Activated T-helper 9 cell treated with anti-CD3 and anti-CD28 coated beads, Interleukin-2, amount 50 U/mL, for 16 hours (primary cell): ENCODE measurements at regions not wholly inside any gene's neighbourhood (a gene's known extent, or its start where the extent isn't known, plus 50 kb on each side); places are given as distances from the start of the nearest gene placed in this dataset.
"Not testable (repeated sequence)": the region's sequence is repeated elsewhere in the genome, so short reads cannot be mapped to it uniquely, and the experiment has no call there.

Experiments
- DNase-seq: peaks from one replicate; pipeline ENCODE4 v3.0.0-alpha.2; 2020; ENCODE audit warnings: low read depth

DNA sequence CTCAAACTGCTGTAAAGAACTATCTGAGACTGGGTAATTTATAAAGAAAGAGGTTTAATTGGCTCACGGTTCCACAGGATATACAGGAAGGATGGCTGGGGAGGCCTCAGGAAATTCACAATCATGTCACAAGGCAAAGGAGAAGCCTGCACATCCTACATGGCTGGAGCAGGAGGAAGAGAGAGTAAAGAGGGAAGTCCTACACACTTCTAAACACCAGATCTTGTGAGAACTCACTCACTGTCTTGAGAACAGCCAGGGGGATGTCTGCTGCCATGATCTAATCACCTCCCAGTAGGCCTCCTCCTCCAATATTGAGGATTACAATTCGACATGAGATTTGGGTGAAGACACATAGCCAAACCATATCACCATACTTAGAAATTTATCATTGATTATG, 1307.0 kb upstream of the GJE1 start:
- DNase-seq: no peak

DNA sequence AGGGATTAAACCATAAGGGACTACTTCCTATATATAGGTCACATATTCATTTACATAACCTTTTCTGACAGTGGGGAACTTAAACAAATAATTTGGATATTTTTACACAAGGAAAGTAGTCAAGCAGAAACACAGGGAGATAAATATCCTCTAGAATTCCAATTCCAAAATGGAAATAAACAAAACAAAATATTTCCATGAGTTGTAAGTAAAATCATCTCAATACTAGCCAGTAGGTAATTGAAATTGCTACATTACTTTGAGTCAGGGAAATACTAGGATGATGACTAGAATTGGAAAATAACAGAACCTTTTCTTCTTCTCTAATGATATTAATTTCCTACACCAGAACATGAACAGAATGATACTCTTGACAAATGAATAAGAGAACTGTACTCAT, 1308.1 kb upstream of the GJE1 start:
- DNase-seq: no peak

DNA sequence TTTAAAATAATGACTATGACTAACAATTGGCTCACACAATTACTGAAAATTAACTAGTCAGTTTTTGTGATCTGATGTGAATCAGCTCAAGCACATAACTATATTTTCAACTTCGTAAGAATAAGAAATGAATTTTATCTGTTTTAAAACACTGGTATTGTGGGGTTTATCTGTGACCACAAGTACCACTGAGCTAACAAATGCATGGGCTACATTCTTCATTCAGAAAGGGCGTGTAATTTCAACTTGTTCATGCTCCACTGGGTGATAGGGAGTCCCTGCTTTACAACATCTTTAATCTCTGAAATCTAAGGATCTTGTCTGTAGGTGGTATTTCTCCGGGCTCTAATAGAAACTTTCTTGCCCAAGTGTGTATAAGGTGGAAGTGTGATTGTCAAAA, 1311.5 kb upstream of the GJE1 start:
- DNase-seq: no peak

DNA sequence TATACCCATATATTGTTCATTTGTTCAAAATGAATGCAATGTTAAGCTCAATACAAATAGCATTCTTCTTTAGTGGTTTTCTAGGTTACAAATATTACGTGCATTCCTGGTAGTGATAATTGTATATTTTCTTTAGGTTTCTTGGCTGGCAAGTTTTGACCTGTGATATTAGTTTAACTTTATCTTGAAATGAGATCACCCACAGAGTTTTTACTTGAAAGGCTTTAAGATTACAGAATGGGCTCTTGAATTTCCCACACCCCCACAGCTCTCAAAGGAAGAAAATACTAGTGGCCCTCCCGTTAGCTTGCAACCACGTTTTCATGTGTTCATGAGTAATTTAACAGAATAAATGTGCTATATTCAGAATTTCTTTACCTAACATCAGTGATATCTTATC, 1315.5 kb upstream of the GJE1 start:
- DNase-seq: no peak

DNA sequence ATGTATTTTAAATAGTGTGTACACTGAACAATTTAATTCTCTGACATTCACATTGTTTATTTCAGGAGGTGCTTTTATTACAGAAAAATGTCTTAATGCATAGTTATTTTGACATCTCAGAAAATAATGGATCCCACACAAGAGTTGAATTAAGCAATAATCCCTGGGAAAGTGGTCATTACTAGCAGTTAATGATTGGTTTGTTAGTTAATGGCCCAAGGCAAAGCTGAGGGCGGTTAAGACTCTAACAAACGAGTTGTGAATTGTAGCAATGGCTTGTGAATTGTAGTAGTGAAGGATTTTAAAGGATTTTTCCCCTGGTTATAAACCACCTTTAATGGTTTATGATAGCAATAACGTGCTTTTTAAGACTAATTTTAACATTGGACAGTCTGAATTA, 1316.0 kb upstream of the GJE1 start:
- no peak for DNase-seq

DNA sequence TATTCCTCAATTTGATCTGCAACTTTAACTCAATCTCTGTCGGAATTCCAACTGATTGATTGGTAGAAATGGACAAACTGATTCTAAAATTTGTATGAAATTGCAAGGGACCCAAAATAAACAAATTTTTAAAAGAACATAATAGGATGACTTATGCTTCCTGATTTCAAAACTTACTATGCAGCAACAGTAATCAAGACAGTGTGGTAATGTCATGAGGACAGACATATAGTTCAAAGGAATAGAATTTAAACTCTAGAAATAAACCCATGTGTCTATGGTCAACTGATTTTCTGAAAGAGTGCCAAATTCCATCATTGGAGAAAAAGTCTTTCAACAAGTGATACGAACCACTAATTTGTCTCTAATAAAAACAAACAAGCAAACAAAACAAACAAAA, 1320.1 kb upstream of the GJE1 start:
- no peak for DNase-seq

DNA sequence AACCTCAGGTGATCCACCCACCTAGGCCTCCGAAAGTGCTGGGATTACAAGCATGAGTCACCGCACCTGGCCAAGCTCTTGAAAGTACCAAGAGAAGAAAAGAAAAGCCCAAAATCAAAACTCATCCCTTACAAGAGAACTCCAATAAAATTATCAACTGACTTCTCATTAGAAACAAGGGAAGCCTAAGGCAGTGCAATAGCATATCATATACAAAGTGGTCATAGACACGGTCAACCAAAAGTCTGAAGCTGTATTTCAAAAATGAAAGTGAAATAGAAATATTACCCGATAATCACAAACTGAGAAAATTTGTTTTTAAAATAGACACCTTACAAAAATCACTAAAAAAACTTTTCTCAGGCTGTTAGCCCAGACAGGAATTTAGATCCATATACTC, 1321.1 kb upstream of the GJE1 start:
- DNase-seq: no peak

DNA sequence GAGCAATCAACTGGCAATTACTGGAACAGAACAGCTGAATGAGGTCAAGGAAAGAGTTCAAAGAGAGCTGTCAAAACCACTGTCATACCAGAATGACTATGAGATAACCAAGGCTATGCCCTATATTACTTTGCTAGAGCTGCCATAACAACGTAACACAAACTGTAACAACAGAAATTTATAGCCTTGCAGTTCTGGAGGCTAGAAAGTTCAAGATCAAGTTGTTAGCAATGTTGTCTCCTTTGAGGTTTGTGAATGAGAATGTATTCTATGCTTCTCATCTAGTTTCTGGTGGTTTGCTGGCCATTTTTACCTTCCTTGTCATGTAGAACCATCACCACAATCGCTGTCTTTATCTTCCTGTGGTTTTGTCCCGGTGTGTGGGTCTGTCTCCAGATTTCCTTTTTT, 1323.0 kb upstream of the GJE1 start:
- DNase-seq: no peak

DNA sequence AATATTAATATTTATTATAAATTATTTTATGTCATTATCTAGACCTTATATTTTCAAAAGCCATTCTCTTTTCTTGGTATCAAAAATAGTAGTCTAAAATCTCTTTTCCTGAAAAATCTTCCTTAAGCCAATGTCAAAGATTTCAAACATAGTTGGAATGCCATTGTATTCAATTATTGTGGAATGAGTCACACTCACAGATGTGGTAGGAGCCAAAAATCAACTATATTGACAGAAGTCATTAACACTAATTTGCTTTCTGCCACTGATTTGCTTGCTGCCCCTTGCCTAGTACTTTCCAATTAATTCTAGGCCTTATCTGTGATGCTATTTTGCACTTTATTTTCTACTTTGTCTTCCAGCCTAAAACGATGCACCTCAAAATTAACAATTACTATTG, 1326.3 kb upstream of the GJE1 start:
- no peak for DNase-seq

DNA sequence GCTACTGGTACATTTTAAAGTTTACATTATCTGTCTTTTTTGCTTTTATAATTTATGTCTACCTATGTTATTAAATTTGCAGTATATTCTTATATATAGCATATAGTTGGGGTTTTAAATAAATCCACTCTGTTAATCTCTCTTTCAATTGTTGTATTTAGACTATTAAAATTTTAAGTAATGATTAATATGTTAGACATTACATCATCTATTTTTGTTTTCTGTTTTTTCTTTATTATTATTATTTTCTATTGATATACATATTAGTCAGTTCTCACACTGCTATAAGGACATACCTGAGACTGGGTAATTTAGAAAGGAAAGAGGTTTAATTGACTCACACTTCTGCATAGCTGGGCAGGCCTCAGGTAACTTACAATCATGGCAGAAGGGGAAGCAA, 1338.2 kb upstream of the GJE1 start:
- no peak for DNase-seq

DNA sequence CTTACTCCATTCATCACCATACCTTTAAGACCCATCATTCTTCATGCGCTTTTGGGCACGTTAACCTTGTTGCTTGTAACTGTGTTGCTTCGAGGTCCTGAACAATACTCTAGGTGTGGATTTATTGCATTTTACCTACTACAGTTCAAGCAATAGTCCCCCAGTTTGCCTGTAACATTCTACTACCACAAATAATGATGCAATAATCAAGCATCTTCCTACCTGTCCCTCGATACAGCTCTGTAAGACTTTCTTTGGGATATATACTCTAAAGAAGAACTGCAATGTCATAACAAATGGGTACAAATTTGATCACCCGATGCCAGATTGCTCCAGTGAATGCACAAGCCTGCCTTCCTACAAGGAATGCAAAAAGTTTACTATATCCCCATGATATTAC, 1342.6 kb upstream of the GJE1 start:
- no peak for DNase-seq

DNA sequence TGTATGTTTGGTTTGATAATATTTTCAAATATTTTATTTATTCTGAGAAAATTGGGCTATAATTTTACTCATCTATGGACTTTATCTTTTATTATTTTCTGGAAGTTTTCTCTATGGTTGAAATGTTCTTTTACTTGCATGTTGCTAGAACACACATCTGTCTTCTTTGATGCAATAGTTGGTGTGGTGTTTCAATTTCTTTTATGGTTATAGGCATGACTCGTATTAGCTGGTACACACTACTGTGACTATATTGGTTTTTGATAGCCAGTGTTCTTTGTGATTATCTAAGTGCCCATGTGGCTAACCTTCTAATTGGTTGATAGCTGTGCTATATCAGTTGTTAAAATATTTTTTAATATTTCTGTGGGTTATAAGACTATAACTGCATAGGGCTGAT, 1343.3 kb upstream of the GJE1 start:
- DNase-seq: no peak

DNA sequence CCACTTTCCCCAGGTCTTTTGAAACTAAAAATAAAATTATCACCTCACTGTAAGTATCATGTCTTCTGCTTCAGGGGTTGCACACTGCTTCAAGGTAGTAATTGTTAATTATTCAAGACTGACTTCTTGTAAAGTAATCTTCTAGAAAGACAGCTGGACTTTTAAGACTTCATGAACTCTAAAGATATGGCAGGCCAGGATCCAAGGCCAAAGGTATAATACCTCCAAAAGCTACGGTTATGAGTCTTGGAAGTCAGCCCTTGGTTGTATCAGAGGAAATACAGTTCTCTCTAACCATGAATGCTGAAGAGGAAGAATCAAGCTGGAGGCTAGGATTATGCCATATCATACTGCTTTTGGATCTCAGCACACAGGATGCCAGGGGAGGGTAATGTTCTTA, 1346.8 kb upstream of the GJE1 start:
- no peak for DNase-seq

DNA sequence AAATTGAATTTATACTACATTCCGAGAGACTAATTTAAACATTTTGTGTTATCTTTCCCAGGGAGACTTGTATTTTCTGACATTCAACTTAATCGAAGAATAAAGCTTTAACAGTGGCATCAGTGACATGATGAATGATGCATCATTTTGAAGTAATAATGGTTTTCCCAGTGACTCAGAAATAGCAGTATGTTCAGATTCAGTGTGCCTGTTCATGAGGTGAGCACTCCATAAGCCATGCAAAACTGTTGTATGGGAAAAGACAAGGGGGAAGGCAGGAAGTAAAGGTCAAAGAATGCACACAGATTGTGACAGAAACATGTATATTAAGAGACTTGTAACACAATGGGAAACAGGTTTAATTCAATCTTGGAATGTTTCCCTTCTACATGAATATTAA, 1348.2 kb upstream of the GJE1 start:
- no peak for DNase-seq

DNA sequence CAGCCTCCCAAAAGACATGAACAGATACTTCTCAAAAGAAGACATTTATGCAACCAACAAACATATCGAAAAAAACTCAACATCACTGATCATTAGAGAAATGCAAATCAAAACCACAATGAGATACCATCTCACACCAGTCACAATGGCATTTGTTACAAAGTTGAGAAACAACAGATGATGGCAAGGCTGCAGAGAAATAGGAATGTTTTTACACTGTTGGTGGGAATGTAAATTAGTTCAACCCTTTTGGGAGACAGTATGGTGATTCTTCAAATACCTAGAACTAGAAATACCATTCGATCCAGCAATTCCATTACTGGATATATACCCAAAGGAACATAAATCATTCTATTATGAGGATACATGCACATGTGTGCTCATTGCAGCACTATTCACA, 1349.2 kb upstream of the GJE1 start:
- not testable (repeated sequence) for DNase-seq

DNA sequence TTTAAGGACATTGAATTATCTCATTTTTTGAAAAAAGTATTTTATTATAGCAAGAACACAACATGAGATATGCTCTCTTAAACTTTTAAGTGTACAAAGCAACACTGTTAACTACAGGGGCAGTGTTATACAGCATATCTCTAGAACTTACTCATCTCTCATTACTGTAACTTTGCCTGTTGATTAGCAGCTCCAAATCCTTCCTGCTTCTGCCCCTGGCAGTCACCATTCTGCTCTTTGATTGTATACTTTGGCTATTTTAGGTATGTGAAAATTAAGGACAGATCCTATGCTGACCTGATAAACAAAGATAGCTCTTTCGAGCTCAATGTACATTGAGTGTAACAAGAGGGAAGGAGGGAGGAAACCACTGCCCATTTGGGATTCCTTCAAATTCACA, 1349.8 kb upstream of the GJE1 start:
- no peak for DNase-seq

DNA sequence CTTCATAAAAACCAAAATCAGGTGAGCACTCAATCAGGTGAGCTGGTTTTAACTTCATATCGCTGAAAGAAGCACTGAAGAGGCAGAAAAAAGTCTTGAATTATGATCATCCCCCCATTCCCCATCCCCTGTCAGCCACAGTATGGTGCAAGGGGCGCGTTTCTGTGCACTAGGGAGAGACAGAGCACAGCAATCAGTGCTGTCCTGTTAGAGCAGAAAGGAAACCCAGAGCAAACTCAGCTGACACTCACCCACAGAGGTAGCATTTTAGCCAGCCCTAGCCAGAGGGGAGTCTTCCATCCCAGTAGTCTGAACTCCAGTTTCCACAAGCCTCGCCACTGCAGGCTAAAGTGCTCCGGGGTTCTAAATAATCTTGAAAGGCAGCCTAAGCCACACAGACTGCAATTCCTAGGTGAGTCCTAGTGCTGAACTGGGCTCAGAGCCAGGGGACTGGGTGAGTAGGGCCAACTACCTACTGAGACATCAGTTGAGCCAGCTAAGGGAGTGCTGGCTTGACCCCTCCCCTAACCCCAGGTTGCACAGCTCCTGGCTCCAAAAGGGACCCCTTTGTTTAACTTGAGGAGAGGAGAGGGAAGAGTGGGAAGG, 1352.6 kb upstream of the GJE1 start:
- DNase-seq: no peak

DNA sequence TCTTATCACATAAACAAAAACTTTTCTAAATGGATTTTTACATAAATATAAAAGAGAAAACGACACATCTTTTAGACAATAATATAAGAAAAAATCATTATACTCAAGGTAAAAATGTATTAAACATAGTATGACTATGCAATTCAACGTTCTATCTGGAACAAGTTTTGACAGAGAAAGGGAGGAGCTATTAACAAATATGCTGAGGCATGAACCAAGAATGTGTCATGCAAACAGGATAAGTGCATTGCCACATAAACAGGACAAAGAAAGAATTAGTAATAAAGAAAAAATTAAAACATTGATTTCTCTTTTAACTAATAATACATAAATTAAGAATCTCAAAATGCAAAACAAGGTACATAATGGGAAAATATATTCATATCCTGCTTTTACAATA, 1353.4 kb upstream of the GJE1 start:
- no peak for DNase-seq

DNA sequence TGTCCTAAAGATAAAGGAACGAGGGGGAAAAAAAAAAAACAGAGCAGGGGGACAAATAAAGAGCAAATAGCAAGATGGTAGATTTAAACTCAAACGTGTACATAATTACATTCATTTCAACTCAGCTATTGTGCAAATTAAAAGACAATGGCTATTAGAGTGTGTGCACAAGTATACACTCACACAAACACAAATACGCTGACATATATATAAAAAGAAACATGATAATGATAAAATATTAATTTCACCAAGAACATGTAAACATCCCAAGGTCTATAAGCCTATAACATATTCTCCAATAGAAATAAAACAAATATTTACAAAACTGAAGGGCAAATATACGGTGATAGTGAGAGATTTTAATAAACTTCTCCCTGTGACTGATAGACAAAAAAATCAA, 1354.9 kb upstream of the GJE1 start:
- DNase-seq: no peak

DNA sequence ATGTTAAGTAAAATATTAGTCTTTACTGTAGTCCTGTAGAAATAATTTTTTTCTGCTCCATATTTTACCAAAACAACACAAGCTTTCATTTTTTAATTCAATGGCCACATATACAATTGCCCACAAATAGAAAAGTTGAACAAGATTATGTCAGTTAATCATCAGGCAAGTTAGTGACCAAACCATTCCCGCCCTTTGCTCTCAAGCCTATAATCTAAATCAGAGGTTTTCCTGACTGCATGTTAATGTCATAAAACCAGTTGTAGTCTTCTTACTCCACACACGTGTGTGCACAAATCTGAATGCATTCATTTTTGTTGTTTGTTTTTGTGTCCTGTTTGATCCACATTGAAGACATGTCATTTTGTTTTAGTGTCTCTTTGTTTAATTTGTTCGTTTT, 1357.7 kb upstream of the GJE1 start:
- no peak for DNase-seq

DNA sequence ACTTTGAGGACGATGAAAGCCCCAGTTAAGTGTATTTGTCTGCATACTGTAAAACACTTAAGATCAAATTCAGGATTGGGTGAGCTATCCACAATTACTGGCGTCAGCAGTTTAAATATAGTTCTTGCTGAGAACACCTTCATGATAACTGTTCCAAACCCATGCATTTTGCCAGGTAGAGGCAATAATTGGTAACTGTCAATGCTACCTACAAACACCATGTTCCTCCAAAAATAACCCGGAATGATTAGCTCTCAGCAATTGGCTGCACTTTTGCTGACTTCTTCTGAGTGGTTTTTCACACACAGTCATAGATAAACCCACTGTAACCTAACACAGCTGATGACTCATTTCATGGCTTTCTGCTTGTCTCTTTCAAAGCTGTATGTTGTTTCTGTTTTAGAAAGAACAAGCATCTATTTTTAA, 1358.6 kb upstream of the GJE1 start:
- DNase-seq: no peak

DNA sequence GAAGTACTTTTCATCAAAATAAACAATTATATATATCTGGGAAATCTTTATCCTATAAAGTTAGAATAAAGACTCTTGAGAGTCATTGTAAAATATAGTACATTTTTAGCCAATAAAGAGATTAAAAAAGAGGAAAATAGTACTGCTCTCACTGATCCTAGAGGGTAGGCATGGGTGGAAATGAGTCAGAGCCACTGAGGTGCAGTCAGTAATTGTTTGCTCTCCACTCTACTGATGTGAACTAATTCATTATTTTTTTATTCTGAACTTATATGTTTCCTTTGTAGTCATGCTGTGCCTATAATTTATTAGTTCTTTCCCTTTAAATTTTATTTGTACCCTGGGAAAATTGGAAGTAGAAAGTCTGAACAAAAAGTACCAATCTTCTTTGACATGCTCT, 1359.4 kb upstream of the GJE1 start:
- DNase-seq: no peak

DNA sequence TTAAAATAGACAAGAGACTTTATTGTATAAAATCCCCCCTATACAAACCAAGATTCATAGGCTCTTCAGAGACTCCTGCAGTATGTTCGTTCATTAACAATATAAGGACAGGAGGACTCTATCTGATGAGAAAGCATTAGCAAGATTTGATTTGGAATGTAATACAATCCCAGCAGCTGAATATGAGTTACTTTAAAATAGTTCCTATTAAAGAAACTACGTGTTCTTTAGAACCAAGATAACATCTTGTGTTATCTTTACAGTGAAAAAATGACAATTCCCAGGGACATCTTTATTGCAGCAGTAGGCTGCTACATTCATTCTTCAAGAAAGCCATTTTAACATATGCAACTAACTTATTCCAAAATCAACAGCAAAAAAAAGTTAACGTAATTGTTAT, 1360.1 kb upstream of the GJE1 start:
- no peak for DNase-seq

DNA sequence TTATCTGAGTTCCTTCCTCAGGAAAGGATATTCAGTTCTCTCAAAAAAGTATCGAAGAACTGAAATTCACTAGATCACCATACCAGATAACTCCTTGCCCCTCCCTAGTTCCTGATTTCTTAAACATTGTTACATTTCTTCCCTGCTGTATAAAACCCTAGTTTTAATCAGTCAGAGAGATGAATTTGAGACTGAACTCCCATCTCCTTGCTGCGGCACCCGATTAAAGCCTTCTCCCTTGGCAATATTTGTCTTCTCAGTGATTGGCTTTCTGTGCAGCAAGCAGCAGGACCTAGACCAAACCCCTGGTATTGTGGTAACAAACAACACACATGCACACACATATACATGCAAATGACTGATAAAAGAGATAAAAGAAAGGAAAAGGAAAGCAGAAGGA, 1364.6 kb upstream of the GJE1 start:
- no peak for DNase-seq

DNA sequence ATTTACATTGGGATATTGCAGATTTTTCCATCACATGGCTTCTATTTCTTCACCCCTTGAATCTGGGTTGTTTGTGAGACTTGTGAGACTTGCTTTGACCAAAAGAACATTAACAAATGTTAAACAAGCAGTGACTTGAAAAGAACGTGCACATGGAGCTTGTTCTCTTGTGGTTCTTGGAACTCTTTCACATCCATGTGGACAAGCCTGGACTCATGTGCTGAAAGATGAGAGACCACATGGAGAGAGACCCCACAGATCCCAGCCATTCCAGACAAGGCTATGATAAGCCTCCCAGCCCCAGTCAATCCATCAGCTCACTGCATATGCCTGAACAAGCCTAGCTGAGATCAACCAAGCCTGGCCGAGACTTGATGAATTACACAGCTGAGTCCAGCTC, 1365.7 kb upstream of the GJE1 start:
- DNase-seq: no peak
